ENCODE measurements at regions not wholly inside any gene's neighbourhood (a gene's known extent, or its start where the extent isn't known, plus 50 kb on each side); places are given as distances from the start of the nearest gene placed in this dataset.

GRCh38 chr14:104470588-104470987 lies 109.0 kb upstream of the C14orf180 start:
- no peak for TF ChIP-seq CTCF (IDR thresholded peaks at IDR 0.05; ENCODE audit: insufficient read depth, low read depth, low read length, missing control alignments)
- H3K4me3 ChIP-seq (ENCODE audit: low read length) = no peak overlapping the region
- DNase-seq (ENCODE audit: low read depth) = no peak

- no peak for TF ChIP-seq CTCF (IDR thresholded peaks at IDR 0.05; ENCODE audit: insufficient read depth, low read depth, low read length, missing control alignments)
- DNase-seq (ENCODE audit: low read depth) = no peak
Measured at GRCh38 chr14:104471114-104471513, 108.5 kb upstream of the C14orf180 start.

GRCh38 chr14:104472073-104472472 lies 107.5 kb upstream of the C14orf180 start:
- DNase-seq (ENCODE audit: low read depth) = no peak
- no peak overlapping the region for H3K4me3 ChIP-seq (ENCODE audit: low read length)
- no peak for TF ChIP-seq CTCF (IDR thresholded peaks at IDR 0.05; ENCODE audit: insufficient read depth, low read depth, low read length, missing control alignments)

More at GRCh38 chr14:104471114-104471513, 108.5 kb upstream of the C14orf180 start:
- H3K4me3 ChIP-seq (ENCODE audit: low read length) = no peak overlapping the region

GRCh38 chr14:104472536-104473243 lies 106.9 kb upstream of the C14orf180 start:
- H3K4me3 ChIP-seq (ENCODE audit: low read length) = no peak overlapping the region
- TF ChIP-seq CTCF (IDR thresholded peaks at IDR 0.05; ENCODE audit: insufficient read depth, low read depth, low read length, missing control alignments) = no peak

GRCh38 chr14:104473244-104473565 lies 106.4 kb upstream of the C14orf180 start:
- H3K4me3 ChIP-seq (ENCODE audit: low read length) = no peak overlapping the region
- no peak for TF ChIP-seq CTCF (IDR thresholded peaks at IDR 0.05; ENCODE audit: insufficient read depth, low read depth, low read length, missing control alignments)
- no peak for DNase-seq (ENCODE audit: low read depth)

More at GRCh38 chr14:104472536-104473243, 106.9 kb upstream of the C14orf180 start:
- no peak for DNase-seq (ENCODE audit: low read depth)

GRCh38 chr14:104473649-104474494 lies 105.7 kb upstream of the C14orf180 start:
- H3K4me3 ChIP-seq (ENCODE audit: low read length) = no peak overlapping the region
- no peak for TF ChIP-seq CTCF (IDR thresholded peaks at IDR 0.05; ENCODE audit: insufficient read depth, low read depth, low read length, missing control alignments)
- DNase-seq (ENCODE audit: low read depth) = no peak
